B cell (primary cell): ENCODE measurements at regions not wholly inside any gene's neighbourhood (a gene's known extent, or its start where the extent isn't known, plus 50 kb on each side); places are given as distances from the start of the nearest gene placed in this dataset.

ENCODE experiments used
- ATAC-seq: fragments of 200-7000 bp; cut with Tn5 transposase; one replicate; pipeline ENCODE4 v1.10.0; 2021; ENCODE audit warnings: low read depth, mild to moderate bottlenecking, moderate number of reproducible peaks, moderate library complexity
- CTCF ChIA-PET: fragments of 350-600 bp; sonication (Branson Sonifier 250); formaldehyde crosslinking; loops from one replicate; lab custom pipeline; 2021; ENCODE audit warnings: antibody characterized with exemption, inconsistent platforms; lab: Charles Lee
- POLR2A ChIA-PET: fragments of 350-600 bp; sonication (Branson Sonifier 250); formaldehyde crosslinking; loops from one replicate; lab custom pipeline; 2021; ENCODE audit warnings: antibody characterized with exemption; lab: Charles Lee
- DNase-seq: peaks from one replicate; pipeline ENCODE4 v3.0.0; 2013
- H2AFZ ChIP-seq: 2 replicates; pipeline ENCODE4 v1.6.1; 2012; ENCODE audit warnings: mild to moderate bottlenecking, low read depth, low read length; ENCODE audit not compliant: insufficient read depth, poor library complexity, severe bottlenecking
- H3K27ac ChIP-seq, 2 donors: 1 replicate in 1 of 2; 2 replicates in 1 of 2; pipeline ENCODE4 v1.5.1; 2012 to 2013; ENCODE audit warnings: low read length in 2 of 2, mild to moderate bottlenecking in 2 of 2, moderate library complexity in 1 of 2
- H3K27me3 ChIP-seq, 4 experiments: fragments of 200-600 bp in 1 of 4; sonication (generic) in 1 of 4; replicated peaks in 1 of 4; 1 replicate in 2 of 4; 2 replicates in 2 of 4; pipeline versions ENCODE4 v1.6.1 to v1.7.0; 2013 to 2016; ENCODE audit warnings: low read length in 3 of 4, mild to moderate bottlenecking in 2 of 4, mixed read lengths in 1 of 4, moderate library complexity in 1 of 4; ENCODE audit not compliant: insufficient read depth in 4 of 4, control insufficient read depth in 3 of 4; ENCODE audit errors: control extremely low read depth in 1 of 4
- H3K36me3 ChIP-seq, 2 experiments: replicated peaks in 1 of 2; 1 replicate in 1 of 2; 2 replicates in 1 of 2; pipeline versions ENCODE4 v1.6.1 to v1.7.1; 2013; ENCODE audit warnings: low read length in 1 of 2; ENCODE audit not compliant: insufficient read depth in 2 of 2, control insufficient read depth in 1 of 2; ENCODE audit errors: control extremely low read depth in 1 of 2, extremely low read depth in 1 of 2
- H3K4me1 ChIP-seq, 2 donors: fragments of 200-600 bp in 1 of 2; sonication (generic) in 1 of 2; 1 replicate in 1 of 2; 2 replicates in 1 of 2; pipeline versions ENCODE4 v1.5.1 to v1.6.1; 2013 to 2017; ENCODE audit warnings: low read length in 2 of 2; ENCODE audit not compliant: control insufficient read depth in 2 of 2, insufficient read depth in 2 of 2
- H3K4me2 ChIP-seq: replicated peaks from 2 replicates; pipeline ENCODE3; 2012; ENCODE audit warnings: mild to moderate bottlenecking, low read depth, low read length; ENCODE audit not compliant: poor library complexity, severe bottlenecking
- H3K4me3 ChIP-seq, 5 experiments: fragments of 200-600 bp in 1 of 5; sonication (generic) in 1 of 5; 1 replicate in 3 of 5; 2 replicates in 2 of 5; pipeline versions ENCODE4 v1.5.1 to v1.7.0; 2011 to 2016; ENCODE audit warnings: low read length in 4 of 5, mild to moderate bottlenecking in 4 of 5, low read depth in 2 of 5, control low read depth in 1 of 5, moderate library complexity in 1 of 5; ENCODE audit not compliant: insufficient read depth in 1 of 5; ENCODE audit errors: control extremely low read depth in 1 of 5, extremely low read depth in 1 of 5
- H3K79me2 ChIP-seq: fragments of 200-600 bp; sonication (generic); one replicate; pipeline ENCODE4 v1.6.0; 2016; ENCODE audit warnings: low read length; ENCODE audit not compliant: control insufficient read depth, insufficient read depth
- H3K9ac ChIP-seq: fragments of 200-600 bp; sonication (generic); 2 replicates; pipeline ENCODE4 v1.6.1; 2017; ENCODE audit warnings: mild to moderate bottlenecking, low read length, moderate library complexity
- H3K9me3 ChIP-seq, 3 donors: one replicate each; pipeline versions ENCODE4 v1.6.1 to v1.7.1; 2013; ENCODE audit warnings: low read length in 2 of 3; ENCODE audit not compliant: control insufficient read depth in 2 of 3, insufficient read depth in 1 of 3; ENCODE audit errors: control extremely low read depth in 1 of 3
- H4K20me1 ChIP-seq: 2 replicates; pipeline ENCODE4 v1.6.0; 2012; ENCODE audit warnings: mild to moderate bottlenecking, low read length; ENCODE audit not compliant: insufficient read depth, control insufficient read depth, poor library complexity, severe bottlenecking
- H3K27ac Mint-ChIP-seq: one replicate; pipeline ENCODE4 v1.8.0; 2021; ENCODE audit warnings: mixed read lengths
- H3K27me3 Mint-ChIP-seq: one replicate; pipeline ENCODE4 v1.8.0; 2021; ENCODE audit warnings: mixed read lengths
- H3K4me1 Mint-ChIP-seq: one replicate; pipeline ENCODE4 v1.8.0; 2021; ENCODE audit warnings: mixed read lengths
- H3K4me3 Mint-ChIP-seq: one replicate; pipeline ENCODE4 v1.8.0; 2021; ENCODE audit warnings: mixed read lengths
- H3K9me3 Mint-ChIP-seq: one replicate; pipeline ENCODE4 v1.8.0; 2022; ENCODE audit warnings: mixed read lengths; ENCODE audit not compliant: insufficient read depth
- EZH2 ChIP-seq: IDR thresholded peaks from 2 replicates; pipeline ENCODE4 v1.6.1; 2012; ENCODE audit warnings: borderline replicate concordance, low read depth, mild to moderate bottlenecking, moderate library complexity, low read length; ENCODE audit not compliant: insufficient read depth, poor library complexity, severe bottlenecking
- WGBS: methylation state at CpG from one replicate; pipeline ENCODE4 v1.1.5; 2013; ENCODE audit warnings: missing lambda C conversion rate; ENCODE audit not compliant: insufficient coverage; 5-methylcytosine and 5-hydroxymethylcytosine counted together
- intact Hi-C: fragments of 100-400 bp; cut with micrococcal nuclease; formaldehyde crosslinking; loops from one replicate; pipeline ENCODE4 v1.10.0; 2022
- TF ChIP-seq, protein P1 (sequence below): fragments of 200-600 bp; IDR thresholded peaks from one replicate; pipeline ENCODE4 v1.8.0; 2022; ENCODE audit warnings: antibody characterized with exemption, mild to moderate bottlenecking

DNA sequence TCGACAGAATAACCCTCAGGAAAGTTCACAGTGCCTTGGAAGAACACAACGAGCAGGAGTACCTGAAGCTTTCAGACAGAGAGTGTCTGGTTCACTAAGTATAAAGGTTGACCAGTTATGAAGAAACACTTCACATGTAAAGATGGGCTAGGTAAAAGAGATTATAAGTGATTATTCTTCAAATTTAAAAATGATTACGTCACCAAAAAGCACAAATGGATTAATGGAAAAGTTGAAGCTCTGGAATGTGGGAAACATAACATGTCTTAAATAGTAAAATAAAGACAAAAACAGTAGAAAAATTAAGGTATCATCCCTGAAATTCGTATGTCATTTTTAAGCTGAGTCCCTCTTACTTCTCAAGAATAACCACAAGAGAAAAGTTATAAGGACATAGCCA lies 643.9 kb upstream of the KLF12 start:
- H3K4me1 ChIP-seq = no peaks in the 10 kb centered on the region
- 86% methylated on average over 1 of the region's 4 CpGs for WGBS
- peaks cover 0 to under 1% (median 0%) of the 10 kb centered on the region in 3 donors for H3K9me3 ChIP-seq
- no peak overlapping the region for H3K27ac ChIP-seq
- Mint-ChIP-seq H3K9me3 (no peaks in the 10 kb centered on the region), H3K27ac (no peak overlapping the region), H3K27me3 (peaks cover 4% of the 10 kb centered on the region), H3K4me1 (no peaks in the 10 kb centered on the region), H3K4me3 (no peak overlapping the region)
- H3K27me3 ChIP-seq = no peaks in the 10 kb centered on the region
- H3K9ac ChIP-seq = no peak overlapping the region
- DNase-seq (no peak), ATAC-seq (no peak)
- TF ChIP-seq, protein P1, sequence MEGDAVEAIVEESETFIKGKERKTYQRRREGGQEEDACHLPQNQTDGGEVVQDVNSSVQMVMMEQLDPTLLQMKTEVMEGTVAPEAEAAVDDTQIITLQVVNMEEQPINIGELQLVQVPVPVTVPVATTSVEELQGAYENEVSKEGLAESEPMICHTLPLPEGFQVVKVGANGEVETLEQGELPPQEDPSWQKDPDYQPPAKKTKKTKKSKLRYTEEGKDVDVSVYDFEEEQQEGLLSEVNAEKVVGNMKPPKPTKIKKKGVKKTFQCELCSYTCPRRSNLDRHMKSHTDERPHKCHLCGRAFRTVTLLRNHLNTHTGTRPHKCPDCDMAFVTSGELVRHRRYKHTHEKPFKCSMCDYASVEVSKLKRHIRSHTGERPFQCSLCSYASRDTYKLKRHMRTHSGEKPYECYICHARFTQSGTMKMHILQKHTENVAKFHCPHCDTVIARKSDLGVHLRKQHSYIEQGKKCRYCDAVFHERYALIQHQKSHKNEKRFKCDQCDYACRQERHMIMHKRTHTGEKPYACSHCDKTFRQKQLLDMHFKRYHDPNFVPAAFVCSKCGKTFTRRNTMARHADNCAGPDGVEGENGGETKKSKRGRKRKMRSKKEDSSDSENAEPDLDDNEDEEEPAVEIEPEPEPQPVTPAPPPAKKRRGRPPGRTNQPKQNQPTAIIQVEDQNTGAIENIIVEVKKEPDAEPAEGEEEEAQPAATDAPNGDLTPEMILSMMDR = no peak
- no peak for TF ChIP-seq EZH2
- H2AFZ ChIP-seq = no peak overlapping the region
- intact Hi-C loops = no loop called here
- POLR2A ChIA-PET = no interaction called here
- H3K4me3 ChIP-seq = no peak overlapping the region
- CTCF ChIA-PET = no interaction called here
- H4K20me1 ChIP-seq = no peaks in the 10 kb centered on the region
- no peak overlapping the region for H3K4me2 ChIP-seq
- no peaks in the 10 kb centered on the region for H3K36me3 ChIP-seq
- no peaks in the 10 kb centered on the region for H3K79me2 ChIP-seq

DNA sequence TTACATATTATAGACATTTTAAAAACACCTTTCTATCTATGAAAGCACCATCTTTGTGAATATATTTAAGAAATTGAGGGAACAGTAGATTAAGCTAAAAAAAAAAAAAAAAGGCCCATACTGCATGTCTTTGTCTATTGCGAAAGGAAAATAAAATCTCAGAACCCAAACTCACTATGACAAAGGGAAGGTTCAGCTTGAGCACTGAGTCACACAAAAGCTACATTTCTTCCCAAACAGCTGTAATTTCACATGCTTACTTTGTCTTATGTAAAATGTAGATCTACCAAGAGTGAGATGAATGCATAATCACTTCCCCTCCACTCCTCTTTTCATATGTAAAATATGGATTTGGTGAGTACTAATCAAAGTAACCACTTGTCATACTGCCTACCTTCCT lies 640.1 kb upstream of the KLF12 start:
- no peak overlapping the region for H3K4me3 ChIP-seq
- no peaks in the 10 kb centered on the region for H3K4me1 Mint-ChIP-seq
- no peaks in the 10 kb centered on the region for H4K20me1 ChIP-seq
- H3K9me3 Mint-ChIP-seq = no peaks in the 10 kb centered on the region
- H3K4me3 Mint-ChIP-seq = no peak overlapping the region
- DNase-seq (no peak), ATAC-seq (no peak)
- no peaks in the 10 kb centered on the region for H3K79me2 ChIP-seq
- CTCF ChIA-PET = no interaction called here
- H3K27me3 ChIP-seq = no peaks in the 10 kb centered on the region
- no peaks in the 10 kb centered on the region for H3K36me3 ChIP-seq
- no peak overlapping the region for H3K27ac Mint-ChIP-seq
- TF ChIP-seq, protein P1 = no peak
- no peak for TF ChIP-seq EZH2
- H3K27me3 Mint-ChIP-seq = peaks cover 4% of the 10 kb centered on the region
- no peak overlapping the region for H2AFZ ChIP-seq
- no peak overlapping the region for H3K4me2 ChIP-seq
- no CpG with 5 or more reads among the region's 1 CpG for WGBS
- peaks cover 0 to 3% (median 0%) of the 10 kb centered on the region in 3 donors for H3K9me3 ChIP-seq
- no peak overlapping the region for H3K27ac ChIP-seq
- POLR2A ChIA-PET = no interaction called here
- intact Hi-C loops = no loop called here
- no peaks in the 10 kb centered on the region for H3K4me1 ChIP-seq
- H3K9ac ChIP-seq = no peak overlapping the region
